ENCODE measurements at regions not wholly inside any gene's neighbourhood (a gene's known extent, or its start where the extent isn't known, plus 50 kb on each side); places are given as distances from the start of the nearest gene placed in this dataset.
"Not testable (repeated sequence)": the region's sequence is repeated elsewhere in the genome, so short reads cannot be mapped to it uniquely, and the experiment has no call there.

DNA sequence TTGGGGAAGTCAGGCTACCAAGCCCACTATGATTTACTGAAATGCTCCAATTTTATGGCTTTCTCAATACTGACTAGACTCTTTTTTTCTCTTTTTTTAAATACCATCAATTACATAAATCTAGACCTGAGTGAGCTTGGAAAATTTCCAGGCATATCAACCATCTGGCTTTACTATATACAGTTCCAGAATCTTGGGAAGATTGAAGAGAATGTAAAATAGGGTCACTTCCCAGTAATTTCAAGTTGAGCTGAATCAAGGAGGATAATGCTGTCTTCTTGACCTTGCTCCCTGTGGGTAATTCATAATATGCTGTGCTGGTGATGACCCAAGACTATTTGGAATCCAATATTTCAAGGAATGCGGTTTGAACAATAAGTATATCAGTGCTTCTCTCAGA is 108.1 kb downstream of the MAP3K21 start:
- DNase-seq, result no peak

DNA sequence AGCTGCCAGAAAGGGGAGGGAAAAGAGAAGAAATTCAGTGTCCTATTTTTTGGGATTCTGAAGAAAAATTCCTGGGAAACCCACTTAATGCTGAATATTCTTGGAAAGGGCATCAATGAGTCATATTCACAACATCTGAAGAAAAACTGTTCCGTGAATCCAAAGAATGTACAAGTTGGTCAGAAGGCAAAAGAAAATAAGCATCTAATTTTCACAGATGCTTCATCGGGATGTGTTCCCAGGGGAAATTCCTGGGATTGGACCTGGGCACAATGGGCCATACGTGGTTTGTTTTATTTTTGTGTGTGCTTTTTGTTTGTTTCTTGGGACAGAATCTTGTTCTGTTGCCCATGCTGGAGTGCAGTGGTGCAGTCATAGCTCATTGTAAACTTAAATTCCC is 112.2 kb downstream of the MAP3K21 start:
- no peak for DNase-seq

DNA sequence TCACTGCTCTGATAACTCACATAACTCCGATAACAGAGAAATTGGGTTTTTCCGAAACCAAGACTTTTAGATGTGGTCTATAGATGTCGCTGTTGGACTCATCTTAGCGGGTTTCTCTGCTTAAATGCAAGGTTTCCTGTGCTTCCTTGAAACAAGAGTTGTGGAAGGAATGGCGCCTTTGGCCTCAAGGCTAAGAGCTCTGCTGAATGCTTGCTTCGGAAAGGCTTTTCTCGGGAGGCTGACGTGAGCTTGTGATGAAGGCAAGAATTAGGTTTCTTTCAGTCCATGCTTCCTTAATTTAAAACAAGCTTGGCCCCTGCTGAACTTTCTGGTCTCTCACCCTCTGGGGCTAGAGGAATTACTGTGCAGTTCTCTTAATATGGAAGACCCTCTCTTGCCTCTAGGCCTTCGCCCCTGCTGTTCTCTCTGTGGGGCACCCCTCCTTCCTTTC is 113.5 kb downstream of the MAP3K21 start:
- no peak for DNase-seq

DNA sequence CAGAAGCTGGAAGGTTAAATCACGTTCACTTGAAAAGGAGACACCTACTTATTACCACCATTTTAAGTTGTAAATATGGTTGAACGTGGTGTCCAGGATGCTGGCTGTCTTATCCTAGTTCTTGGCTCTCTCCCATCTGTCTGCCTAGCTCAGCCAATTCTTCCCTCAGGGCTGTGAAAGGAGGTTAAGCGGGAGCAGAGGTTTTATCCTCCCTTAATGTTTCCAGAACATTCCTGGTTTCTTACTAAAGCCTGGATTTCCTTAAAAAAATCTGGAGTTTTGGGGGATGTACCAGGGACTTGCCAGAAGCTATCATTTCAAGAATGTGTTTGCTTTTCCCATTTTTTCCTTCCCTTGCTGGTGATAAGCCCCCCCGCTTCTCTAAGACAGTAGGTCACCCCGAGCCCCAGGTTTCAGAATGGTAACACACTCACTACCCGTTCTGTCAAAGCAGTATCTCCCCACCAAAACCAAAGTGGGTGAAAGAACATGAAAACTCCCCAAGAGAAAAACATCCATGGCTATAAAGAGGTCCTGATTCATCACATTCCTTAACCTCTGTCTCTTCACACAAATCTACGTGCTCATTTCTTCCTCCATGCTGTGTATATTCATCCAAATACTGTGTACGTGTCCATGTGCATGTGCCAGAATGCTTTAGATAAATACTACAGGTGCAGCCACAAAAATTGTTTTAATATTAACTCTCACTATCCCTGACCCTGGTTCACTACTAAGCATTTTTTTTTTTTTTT is 114.7 kb downstream of the MAP3K21 start:
- DNase-seq, result no peak

DNA sequence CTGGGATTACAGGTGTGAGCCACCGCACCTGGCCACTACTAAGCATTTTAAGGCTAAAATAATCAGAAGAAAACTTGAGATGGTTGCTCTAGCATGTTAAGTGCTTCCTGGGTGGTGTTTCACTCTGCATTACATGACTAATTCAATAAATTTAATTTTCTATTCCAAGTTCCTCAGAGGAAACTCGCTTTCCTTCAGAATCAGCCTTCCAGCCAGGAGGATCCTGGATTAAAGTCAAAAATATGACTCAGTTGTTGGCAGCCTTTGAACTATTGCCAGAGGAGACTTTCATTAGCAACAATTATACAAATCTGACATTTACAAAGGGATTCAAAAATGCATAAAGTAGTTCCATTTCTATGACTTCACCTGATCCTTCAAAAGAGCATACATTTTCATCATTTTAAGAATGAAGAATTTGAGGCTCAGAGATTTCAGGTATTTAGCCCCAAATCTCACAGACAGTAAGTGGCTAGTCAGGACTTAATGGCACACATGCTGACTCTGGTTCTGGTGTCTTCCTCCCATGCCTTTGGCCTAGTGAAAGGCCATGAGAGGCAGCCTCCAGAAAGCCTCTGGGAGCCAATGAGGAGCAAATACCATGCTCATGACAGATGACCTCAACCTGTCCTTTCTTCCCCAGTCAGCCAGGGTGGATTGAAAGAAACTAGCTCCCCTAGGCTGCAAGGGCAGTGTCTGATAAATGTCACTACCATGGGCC is 115.7 kb downstream of the MAP3K21 start:
- no peak for DNase-seq

DNA sequence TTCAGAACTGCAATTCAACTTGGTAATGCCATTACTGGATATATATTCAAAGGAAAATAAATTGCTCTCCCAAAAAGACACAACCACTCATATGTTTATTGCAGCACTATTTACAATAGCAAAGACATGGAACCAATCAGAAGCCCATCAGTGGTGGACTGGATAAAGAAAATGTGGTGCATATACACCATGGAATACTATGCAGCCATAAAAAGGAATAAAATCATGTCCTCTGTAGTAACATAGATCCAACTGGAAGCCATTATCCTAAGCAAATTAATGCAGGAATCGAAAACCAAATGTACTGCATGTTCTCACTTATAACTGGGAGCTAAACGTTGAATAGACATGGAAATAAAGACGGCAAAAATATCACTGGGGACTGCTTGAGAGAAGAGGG is 117.0 kb downstream of the MAP3K21 start:
- DNase-seq, result no peak

DNA sequence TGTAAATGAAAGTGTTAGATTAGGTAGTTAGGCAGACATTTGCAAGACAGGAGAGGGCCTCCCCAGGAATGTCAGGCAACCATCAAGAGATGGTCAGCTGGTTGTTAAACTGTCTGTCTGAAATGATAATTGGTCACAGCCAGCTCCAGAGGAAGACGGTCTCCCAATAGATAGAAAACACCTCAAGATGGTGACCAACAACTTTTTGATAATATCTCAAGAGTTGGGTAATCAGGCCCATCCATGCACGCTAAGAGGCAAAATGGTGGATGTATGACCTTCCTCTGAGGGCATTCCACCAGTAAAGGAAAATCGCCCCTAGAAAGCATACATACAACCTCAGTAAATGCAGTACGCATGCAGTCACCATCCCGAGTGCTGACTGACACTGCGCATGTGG is 118.2 kb downstream of the MAP3K21 start:
- no peak for DNase-seq

GRCh38 chr1:233446935-233447334 is 119.4 kb downstream of the MAP3K21 start:
- no peak for DNase-seq

DNA sequence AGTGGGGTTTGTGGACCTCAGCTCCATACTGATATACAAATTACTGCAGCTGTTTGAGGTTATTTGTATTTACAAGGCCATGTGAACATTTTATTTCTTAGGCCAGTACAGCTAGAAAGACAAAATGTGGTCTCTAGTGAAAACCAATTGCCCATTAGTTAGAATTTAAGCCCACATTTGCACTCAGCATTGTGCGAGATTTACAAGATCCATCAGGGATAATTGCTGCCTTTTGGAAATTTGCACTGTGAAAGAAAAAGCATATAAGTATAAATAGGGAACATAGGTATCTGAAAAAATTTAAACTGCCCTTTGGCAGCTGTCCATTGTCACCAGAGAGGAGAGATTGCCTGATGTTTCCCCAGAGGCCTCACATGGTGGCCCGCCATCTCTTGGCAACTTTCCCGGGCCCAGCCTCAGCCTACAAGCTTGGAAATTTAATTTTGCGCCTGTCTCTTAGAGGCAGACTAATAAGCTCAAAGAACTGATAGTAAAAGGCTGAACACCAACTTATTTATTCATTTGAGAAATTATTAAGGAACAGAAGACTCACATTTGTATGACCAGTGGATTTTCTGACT is 120.7 kb downstream of the MAP3K21 start:
- no peak for DNase-seq

DNA sequence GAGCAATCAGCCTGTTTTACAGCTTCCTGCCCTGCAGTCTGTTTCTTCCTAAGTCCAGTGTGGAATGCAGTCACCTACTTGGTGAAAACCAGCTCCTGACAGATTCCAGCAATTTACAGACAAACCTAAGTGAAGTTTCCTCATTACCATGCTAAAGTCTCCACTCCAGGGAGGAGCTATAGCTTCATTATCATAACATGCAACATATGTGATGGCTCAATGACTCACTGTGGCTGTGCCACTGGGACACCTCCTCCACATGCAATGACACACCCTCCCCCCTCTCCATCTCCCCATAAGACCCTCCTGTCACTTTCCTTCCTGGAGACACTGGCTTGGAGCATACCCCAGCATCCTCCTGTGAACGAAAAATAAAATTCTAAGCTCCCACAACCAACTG is 125.2 kb downstream of the MAP3K21 start:
- DNase-seq, result no peak

DNA sequence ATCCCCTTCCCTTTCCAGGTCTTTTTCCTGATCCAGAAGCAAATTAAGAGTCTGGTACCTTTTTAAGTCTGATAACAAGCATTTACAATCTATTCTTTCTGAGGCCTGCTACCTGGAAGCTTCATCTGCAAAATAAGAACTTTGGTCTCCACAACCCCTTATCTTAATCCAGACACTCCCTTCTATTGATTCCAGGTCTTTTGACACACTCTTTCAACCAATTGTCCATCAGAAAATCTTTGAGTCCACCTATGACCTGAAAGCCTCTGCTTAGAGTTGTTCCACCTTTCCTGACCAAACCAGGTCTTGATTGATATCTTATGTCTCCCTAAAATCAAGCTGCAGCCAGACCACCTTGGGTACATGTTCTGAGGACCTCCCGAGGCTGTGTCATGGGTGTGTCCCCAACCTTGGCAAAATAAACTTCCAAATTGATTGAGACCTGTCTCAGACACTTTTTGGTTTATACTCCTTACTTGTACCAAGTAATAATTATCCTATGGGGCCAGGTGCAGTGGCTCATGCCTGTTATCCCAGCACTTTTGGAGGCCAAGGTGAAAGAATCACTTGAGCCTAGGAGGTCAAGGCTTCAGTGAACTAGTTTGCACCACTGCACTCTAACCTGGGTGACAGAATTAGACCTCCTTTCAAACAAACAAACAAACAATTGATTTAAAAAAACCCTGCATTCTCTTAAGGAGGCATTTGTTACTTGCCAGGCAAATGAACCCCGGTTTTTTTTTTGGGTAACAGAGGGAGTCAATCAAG is 126.1 kb downstream of the MAP3K21 start:
- no peak for DNase-seq

DNA sequence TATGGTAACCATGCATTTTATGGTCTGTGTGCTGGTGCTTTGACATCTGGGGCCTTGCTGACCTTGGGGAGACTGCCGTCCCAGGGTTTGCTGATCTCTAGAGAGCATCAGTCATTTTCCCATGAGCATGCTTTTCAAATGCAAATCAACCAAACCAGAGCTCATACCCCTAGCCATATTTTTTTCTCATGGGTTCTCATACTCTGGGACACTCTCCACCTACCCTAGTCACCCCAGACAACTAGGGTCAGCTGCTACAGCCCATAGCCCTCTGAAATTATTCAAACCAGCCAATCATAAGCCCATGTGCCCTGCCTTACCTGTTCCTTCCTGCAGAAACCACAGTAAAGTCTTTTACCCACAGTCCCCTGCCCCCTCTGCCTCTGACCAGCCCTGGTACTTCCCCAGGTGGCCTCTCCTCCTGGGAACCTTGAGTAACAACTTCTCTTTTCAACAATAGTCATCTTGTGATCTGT is 132.0 kb downstream of the MAP3K21 start:
- no peak for DNase-seq

GRCh38 chr1:233459968-233460367 is 132.4 kb downstream of the MAP3K21 start:
- DNase-seq, result no peak

DNA sequence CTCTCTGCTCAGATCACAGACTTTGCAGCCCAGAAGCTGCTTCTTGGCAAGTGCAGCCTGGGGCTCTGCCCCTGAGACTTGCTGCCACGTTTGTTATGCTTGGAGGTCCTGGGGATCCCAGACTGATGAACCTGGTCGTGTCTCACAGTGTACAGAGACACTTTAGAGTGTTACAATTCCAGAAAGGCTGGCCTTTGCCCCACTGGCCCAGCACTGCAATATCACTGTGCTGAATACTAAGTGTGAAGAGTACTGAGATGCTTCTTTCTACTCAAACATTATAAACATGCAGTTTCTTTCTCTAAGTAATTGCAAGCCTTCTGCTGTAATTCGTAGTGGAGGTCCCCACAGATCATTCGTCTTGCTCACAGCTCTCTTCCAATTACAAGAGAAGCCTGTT is 133.2 kb downstream of the MAP3K21 start:
- no peak for DNase-seq

DNA sequence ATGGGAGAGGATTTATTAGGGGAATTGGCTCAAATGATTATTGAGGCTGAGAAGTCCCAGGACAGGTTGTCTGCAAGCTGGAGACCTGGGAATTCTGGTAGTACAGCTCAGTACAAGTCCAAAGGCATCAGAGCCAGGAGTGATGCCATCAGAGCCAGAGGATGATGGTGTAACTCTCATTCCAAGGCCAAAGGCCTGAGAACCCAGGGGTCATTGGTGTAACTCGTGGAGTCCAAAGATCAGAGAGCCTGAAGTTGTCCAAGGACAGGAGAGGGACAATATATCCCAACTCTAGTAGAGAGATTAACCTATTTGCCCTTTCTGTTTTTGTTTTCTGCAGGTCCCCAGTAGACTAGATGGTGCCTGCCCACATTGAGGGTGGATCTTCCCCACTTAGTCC is 134.3 kb downstream of the MAP3K21 start:
- DNase-seq, result no peak

DNA sequence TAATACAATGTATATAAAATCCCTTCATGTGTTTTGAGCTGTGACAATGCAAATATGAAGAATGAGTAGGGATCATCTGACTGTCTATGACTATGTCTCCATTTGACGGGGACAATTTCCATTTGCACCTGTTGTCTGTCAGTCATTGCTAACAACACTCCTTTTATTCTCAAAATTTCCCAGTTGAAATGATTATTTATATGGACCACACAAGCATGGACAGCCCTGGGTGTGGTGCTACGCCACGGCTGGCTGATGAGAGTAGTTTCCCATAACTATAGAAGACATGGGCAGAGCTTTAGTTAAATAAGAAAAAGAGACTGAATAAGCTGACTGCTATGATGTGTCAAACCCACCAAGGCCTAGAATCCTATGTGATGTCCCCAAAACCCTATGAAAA is 135.8 kb downstream of the MAP3K21 start:
- no peak for DNase-seq

- DNase-seq, result no peak
Measured at GRCh38 chr1:233465745-233466343, 138.3 kb downstream of the MAP3K21 start.

DNA sequence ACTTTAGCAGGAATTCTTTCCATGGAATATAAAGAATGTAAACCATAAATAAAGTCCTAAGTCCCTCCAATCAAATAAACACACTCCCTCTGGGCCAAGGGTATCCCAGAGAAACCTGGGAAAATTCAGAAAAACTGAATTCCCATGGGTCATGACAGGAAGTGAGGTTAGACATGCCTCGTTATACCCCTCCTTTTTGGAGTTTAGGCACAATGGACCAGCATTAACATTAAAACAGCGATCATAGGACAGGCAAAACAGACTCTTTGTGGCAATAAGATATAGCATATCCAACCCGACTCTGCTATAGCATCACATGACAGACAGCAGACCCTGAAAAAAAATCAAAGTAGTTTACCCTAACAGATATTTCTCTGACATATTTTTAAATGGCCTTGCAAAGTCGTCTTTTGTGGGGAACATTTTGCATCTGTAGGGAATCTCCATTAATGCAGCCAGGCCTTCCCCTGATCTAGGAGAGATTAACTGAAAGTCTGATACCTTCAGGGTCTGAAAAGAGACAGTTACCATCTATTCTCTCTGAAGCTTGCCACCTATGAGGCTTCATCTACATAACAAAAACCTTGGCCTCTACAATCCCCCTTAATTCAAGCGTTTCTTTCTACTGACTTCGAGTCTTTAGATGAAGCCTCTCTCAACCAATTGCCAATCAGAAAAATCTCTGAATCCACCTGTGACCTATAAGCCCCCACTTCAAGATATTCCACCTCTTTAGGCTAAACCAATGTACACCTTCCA is 143.0 kb upstream of the KCNK1 start:
- DNase-seq, result no peak

DNA sequence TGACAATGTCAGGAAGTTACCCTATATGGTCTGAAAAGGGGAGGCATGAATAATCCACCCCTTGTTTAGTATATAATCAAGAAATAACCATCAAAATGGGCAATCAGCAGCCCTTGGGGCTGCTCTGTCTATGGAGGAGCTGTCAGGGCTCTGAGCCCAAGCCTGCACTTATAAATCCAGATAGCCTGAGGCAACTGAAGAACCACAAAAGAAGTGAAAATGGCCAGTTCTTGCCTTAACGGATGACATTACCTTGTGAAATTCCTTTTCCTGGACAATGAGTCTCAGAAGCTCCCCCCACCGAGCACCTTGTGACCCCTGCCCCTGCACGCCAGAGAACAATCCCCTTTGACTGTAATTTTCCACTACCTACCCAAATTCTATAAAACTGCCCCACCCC is 142.1 kb upstream of the KCNK1 start:
- DNase-seq, result not testable (repeated sequence)

GRCh38 chr1:233472796-233473195 is 141.1 kb upstream of the KCNK1 start:
- DNase-seq, result not testable (repeated sequence)

- DNase-seq, result no peak
Measured at GRCh38 chr1:233473549-233474204, 140.2 kb upstream of the KCNK1 start.

- no peak for DNase-seq
Measured at GRCh38 chr1:233477359-233477758, 136.5 kb upstream of the KCNK1 start.
